Epithelial cell of proximal tubule (primary cell): ENCODE measurements at regions not wholly inside any gene's neighbourhood (a gene's known extent, or its start where the extent isn't known, plus 50 kb on each side); places are given as distances from the start of the nearest gene placed in this dataset.
A peak's percentile ranks its signal among the peaks of the same experiment; 100 is the strongest.

Source experiments
- DNase-seq: peaks from one replicate; pipeline ENCODE4 v3.0.0-alpha.2; 2011; ENCODE audit warnings: low read depth
- H3K4me3 ChIP-seq: 2 replicates; pipeline ENCODE4 v1.5.1; 2011; ENCODE audit warnings: low read depth, mild to moderate bottlenecking, low read length
- CTCF ChIP-seq: conservative IDR thresholded peaks from 2 replicates; pipeline ENCODE4 v1.5.1; 2012; ENCODE audit warnings: low read depth, mild to moderate bottlenecking, low read length

- TF ChIP-seq CTCF: no peak
- H3K4me3 ChIP-seq: no peak overlapping the region
- no peak for DNase-seq
These were observed 1050.5 kb downstream of the BCL11A start for GRCh38 chr2:59502981-59503380.

GRCh38 chr2:59490994-59491393 lies 1062.5 kb downstream of the BCL11A start:
- DNase-seq: no peak

GRCh38 chr2:59490192-59490591 lies 1063.3 kb downstream of the BCL11A start:
- no peak for TF ChIP-seq CTCF
- no peak for DNase-seq
- no peak overlapping the region for H3K4me3 ChIP-seq

More at GRCh38 chr2:59490994-59491393, 1062.5 kb downstream of the BCL11A start:
- TF ChIP-seq CTCF: no peak
- no peak overlapping the region for H3K4me3 ChIP-seq

- H3K4me3 ChIP-seq: no peak overlapping the region
- TF ChIP-seq CTCF: no peak
- DNase-seq: no peak
These were observed 1068.8 kb downstream of the BCL11A start for GRCh38 chr2:59484673-59485072.

- TF ChIP-seq CTCF: no peak
- DNase-seq: no peak
- H3K4me3 ChIP-seq: no peak overlapping the region
These were observed 1090.0 kb downstream of the BCL11A start for GRCh38 chr2:59463426-59463825.

GRCh38 chr2:59462422-59463197 lies 1090.8 kb downstream of the BCL11A start:
- no peak for DNase-seq
- no peak overlapping the region for H3K4me3 ChIP-seq
- peak; percentile 20 for TF ChIP-seq CTCF

- no peak for TF ChIP-seq CTCF
- no peak overlapping the region for H3K4me3 ChIP-seq
- DNase-seq: no peak
These were observed 1092.3 kb downstream of the BCL11A start for GRCh38 chr2:59461127-59461526.
